GM21576 (cell line): ENCODE measurements at regions not wholly inside any gene's neighbourhood (a gene's known extent, or its start where the extent isn't known, plus 50 kb on each side); places are given as distances from the start of the nearest gene placed in this dataset.
"Not testable (repeated sequence)": the region's sequence is repeated elsewhere in the genome, so short reads cannot be mapped to it uniquely, and the experiment has no call there.

Experiments used
- ATAC-seq: cut with Tn5 transposase; IDR thresholded peaks from one replicate; pipeline ENCODE4 v1.9.1; 2021; ENCODE audit warnings: mild to moderate bottlenecking, moderate library complexity; ENCODE audit not compliant: unreplicated experiment

DNA sequence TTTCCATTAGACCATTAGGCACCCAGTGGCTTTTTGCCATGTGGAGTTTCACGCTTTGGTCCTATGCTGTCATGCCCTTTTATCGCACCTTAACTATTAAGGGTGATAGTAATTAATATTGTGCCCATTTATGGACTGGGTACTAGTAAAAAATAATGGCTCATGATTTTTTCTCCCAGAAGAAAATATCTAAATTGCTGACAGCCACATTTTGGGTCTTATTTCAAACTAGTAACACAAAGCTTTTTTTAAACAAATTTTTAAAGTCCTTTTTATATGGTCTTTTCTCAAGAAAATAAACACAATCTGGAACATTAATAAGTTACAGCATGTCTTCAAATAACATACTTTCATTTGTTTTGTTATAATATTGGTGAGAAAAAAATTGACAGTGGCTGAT, 179.7 kb downstream of the ANKRD7 start:
- ATAC-seq: no peak

DNA sequence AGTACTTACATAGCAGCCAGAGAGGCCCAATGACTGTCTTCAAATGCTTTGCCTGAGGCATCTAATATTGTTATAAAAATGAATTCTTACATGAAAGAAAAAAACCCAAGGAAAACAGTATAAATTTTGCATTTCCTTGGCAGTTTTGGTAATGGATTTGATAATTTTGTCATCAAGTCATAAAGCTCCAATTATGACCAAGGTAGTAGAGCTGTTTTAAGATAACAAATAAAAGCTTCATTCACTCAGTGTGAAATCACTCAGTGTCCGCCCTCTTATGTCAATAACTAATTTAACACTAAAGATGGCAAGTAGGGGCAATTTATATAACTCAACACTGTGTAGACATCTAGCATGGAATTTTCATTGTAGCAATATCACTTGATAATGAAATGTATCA, 193.9 kb downstream of the ANKRD7 start:
- ATAC-seq: no peak

DNA sequence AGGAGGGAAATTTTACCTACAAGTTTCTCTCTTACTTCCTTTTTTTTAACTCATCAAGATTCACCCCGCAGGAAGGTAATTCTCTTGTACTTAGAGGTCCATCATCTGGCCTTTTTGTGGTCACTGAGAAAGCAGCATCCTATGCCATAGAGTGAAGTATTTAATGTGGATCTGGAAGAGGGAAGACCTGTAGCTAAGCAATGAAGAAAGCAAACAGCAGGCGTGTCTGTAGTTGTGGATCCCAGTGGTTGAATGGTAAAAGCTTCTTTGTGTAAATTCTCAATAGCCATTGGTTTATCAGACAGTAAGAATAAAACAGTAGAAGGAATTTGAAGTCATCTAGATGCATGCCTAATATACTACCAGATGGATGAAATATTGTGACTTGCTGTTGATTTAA, 196.4 kb downstream of the ANKRD7 start:
- no peak for ATAC-seq

DNA sequence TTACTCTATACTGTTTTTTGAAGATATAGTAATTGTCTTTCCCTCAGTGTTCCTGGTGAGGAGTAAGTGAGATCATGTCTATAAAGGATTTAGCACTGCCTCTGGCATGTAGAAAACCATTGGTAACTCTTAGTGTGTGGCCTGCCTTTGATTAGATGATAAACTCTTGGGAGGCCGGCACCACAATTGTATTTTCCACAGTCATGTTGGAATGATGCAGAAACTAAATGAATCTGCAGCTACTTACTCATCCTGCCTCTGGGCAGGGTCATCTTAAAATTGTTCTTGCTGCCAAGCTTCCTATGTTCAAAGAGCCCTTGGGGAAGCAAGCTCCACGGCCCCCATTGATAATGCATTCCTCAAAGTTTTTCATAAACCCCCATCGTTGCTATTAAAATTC, 204.6 kb downstream of the ANKRD7 start:
- ATAC-seq: no peak

- ATAC-seq: no peak
These were observed 212.2 kb downstream of the ANKRD7 start for GRCh38 chr7:118436663-118437062.

- not testable (repeated sequence) for ATAC-seq
These were observed 224.5 kb downstream of the ANKRD7 start for GRCh38 chr7:118449030-118449429.

GRCh38 chr7:118449797-118450567, 225.5 kb downstream of the ANKRD7 start:
- ATAC-seq: no peak

GRCh38 chr7:118452128-118452527, 227.6 kb downstream of the ANKRD7 start:
- no peak for ATAC-seq

DNA sequence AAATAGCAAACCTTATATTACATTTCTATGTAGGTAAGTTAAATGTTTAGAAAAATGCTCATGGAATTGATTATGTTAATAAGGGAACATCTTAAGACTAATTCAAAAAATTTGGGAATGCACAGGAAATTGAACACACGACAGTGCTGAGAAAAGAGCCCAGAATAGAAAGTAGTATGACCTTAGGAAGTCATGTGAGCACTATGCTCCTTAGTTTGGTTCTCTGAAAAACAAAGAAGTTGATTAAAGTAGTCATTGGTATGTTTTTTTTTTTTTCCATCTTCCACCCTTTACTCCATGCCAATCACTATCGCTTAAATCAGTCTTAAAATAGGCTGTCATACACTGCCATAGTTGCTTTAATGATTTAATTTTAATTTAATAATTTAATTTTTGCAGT, 242.9 kb downstream of the ANKRD7 start:
- no peak for ATAC-seq

DNA sequence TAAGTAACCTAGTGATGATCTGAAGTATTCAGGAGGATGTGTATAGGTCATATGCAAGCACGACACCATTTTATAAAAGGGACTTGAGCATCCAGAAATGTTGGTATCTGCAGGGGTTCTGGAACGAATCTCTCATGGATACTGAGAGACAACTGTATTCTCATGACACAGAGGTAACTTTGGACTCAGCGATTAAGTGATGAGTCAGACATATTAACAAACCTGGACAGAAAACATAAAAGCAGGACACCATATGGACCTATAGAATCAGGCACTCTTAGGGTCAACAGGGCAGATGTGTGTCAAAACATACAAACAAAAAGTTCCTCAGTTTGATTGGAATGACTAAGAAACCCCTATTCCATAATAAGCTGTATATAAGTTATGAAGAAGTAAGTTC, 248.1 kb downstream of the ANKRD7 start:
- no peak for ATAC-seq

GRCh38 chr7:118473271-118473670, 248.8 kb downstream of the ANKRD7 start:
- ATAC-seq: no peak

DNA sequence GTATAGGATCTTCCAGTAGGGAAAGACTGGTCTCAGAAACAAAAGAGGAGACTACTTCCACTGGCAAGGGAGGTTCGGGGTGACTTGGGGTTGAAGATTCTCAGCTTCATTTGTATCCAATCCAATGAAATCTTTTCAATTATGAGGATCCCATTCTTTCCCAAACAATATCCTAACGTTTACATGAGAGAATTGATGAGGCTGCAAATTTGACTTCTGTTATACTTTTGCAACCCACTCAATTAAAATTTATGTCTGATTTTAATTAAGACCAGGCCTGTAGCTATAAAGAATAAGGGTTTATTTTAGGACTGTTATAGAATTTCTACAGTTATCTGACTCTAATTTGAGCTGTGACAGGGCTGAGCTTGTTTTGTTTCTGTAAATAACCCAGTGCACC, 251.5 kb downstream of the ANKRD7 start:
- no peak for ATAC-seq

DNA sequence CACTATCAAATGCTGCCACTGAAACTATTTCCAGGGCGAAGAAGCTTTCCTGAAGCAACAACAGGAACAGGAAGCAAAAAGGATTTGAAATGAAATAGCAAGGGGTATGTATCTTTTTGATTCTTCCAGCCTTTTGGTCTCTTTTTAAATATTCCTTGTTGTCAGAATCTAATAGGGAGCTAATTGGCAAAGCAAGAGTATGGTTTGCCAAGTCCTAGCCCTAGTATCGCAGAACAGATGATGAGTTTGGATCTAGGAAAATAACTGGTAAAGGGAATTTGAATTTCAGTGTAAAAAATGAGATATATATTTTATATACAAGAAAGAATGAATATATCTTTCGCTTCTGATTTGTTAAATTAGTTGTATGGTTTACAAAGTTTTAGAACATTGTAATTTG, 252.5 kb downstream of the ANKRD7 start:
- ATAC-seq: no peak

- no peak for ATAC-seq
These were observed 253.7 kb downstream of the ANKRD7 start for GRCh38 chr7:118478236-118478635.

DNA sequence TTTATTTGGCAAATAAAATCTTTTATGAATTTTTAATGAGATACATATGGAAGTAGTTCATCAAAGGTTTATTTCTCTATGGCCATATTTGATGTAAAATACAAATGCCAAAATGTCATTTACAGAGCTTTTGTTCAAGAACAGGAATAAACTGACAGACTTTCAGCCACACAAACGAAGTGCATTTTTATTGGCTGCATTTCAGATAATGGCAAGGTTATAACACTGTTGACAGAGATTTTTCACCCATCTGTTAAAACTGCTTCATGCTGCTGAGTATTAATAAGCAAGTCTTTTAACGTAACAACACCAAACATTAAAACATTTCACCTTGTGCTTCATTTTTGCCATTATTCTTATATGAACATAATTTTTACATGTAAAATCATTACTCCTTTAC, 254.4 kb downstream of the ANKRD7 start:
- ATAC-seq: no peak

DNA sequence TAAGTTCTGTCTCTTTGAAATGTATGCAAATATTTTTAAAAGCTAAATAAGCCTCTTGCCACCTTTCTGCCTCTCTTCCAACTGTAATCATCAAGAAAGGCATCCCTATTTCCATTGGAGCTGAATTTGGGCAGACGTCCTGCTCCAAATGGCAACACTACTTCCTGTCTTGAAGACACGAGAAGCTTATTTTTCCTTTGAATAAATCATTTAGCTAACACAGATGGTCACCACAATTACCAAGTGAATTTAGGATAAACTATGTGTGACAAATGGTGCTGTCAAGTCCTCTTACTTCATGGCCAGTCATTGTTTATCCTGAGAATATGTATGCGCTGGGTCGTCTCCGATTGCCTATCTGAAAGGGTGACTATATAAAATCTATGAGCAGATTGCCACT, 268.0 kb downstream of the ANKRD7 start:
- ATAC-seq: no peak

- no peak for ATAC-seq
These were observed 271.7 kb downstream of the ANKRD7 start for GRCh38 chr7:118496138-118496644.

DNA sequence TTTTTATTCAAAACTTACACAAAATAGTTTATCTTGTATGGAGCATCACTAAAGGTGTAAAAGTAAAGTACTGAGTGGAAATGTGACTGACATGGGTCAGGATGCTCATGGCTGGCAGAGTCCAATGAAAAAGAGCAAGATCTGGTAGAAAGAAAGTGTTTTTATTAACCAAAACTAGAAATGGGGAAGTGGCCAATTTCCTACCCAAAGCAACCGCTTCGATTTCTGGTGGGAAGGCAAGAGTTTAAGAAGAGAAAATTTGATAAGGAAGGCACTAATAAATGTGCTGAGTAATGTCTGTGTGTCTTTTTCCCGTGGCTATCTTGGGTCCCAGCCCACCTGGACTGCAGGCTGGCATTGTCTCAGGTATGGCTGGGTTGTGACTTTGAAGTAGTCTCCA, 277.7 kb downstream of the ANKRD7 start:
- ATAC-seq: no peak

- ATAC-seq: no peak
These were observed 286.6 kb downstream of the ANKRD7 start for GRCh38 chr7:118511146-118511545.

- ATAC-seq: no peak
These were observed 292.8 kb downstream of the ANKRD7 start for GRCh38 chr7:118517275-118517674.

GRCh38 chr7:118525020-118525419, 300.5 kb downstream of the ANKRD7 start:
- ATAC-seq: no peak

- no peak for ATAC-seq
These were observed 307.1 kb downstream of the ANKRD7 start for GRCh38 chr7:118531566-118531965.

- no peak for ATAC-seq
These were observed 334.7 kb downstream of the ANKRD7 start for GRCh38 chr7:118559207-118559606.
